HepG2 (cell line): ENCODE measurements at regions not wholly inside any gene's neighbourhood (a gene's known extent, or its start where the extent isn't known, plus 50 kb on each side); places are given as distances from the start of the nearest gene placed in this dataset.

Experiments
- ATAC-seq: fragments of 200-7000 bp; cut with Tn5 transposase; 3 replicates; pipeline ENCODE4 v1.9.1; 2020; ENCODE audit warnings: mild to moderate bottlenecking, moderate library complexity
- BruUV-seq: library from RNA; stranded (reverse); fragments of 400-500 nt; replicated peaks from 2 replicates; lab custom pipeline; 2021; lab: Mats Ljungman, UMichigan
- CTCF ChIA-PET: fragments of 300-600 bp; formaldehyde crosslinking; extraction: SDS; loops from one replicate; lab custom pipeline; 2021; ENCODE audit warnings: low total read pairs, inconsistent platforms, low intra/inter-chr PET ratio; lab: Yijun Ruan, JAX
- POLR2A ChIA-PET: fragments of 350-600 bp; sonication (Branson Sonifier 250); formaldehyde crosslinking; loops from one replicate; lab custom pipeline; 2020; ENCODE audit warnings: antibody characterized with exemption, inconsistent platforms; lab: Yijun Ruan, JAX
- DNase-seq: peaks from one replicate; pipeline ENCODE4 v3.0.0-alpha.2; 2015; ENCODE audit warnings: low spot score
- FAIRE-seq: peaks from 3 replicates; lab custom pipeline; 2011; peaks lifted over from hg19 to GRCh38; lab: Jason Lieb, UNC
- H2AFZ ChIP-seq: one replicate; pipeline ENCODE4 v1.6.1; 2011; ENCODE audit warnings: low read length, inconsistent platforms
- H3K27ac ChIP-seq: fragments of 300-600 bp; 3 replicates; pipeline ENCODE4 v1.8.0; 2011; ENCODE audit warnings: mixed run types, mild to moderate bottlenecking, mixed read lengths, low read length, inconsistent platforms; ENCODE audit not compliant: insufficient read depth; ENCODE audit errors: extremely low read length
- H3K27me3 ChIP-seq, 2 experiments: fragments of 200-600 bp in 1 of 2; 2 replicates in 1 of 2; 3 replicates in 1 of 2; pipeline versions ENCODE4 v1.6.0 to v1.8.0; 2011; ENCODE audit warnings: low read length in 2 of 2, mild to moderate bottlenecking in 2 of 2, moderate library complexity in 2 of 2, inconsistent platforms in 1 of 2; ENCODE audit not compliant: insufficient read depth in 2 of 2, control insufficient read depth in 1 of 2
- H3K36me3 ChIP-seq, 2 experiments: fragments of 200-600 bp in 1 of 2; replicated peaks in 1 of 2; 2 replicates in 1 of 2; 3 replicates in 1 of 2; pipeline versions ENCODE4 v1.5.1 to v1.8.0; 2011; ENCODE audit warnings: low read length in 2 of 2, inconsistent platforms in 1 of 2; ENCODE audit not compliant: insufficient read depth in 2 of 2, control insufficient read depth in 1 of 2
- H3K4me1 ChIP-seq: 2 replicates; pipeline ENCODE4 v1.5.1; 2012; ENCODE audit warnings: low read length, inconsistent platforms; ENCODE audit not compliant: insufficient read depth
- H3K4me2 ChIP-seq: 2 replicates; pipeline ENCODE4 v1.6.0; 2011; ENCODE audit warnings: low read depth, low read length, inconsistent platforms
- H3K4me3 ChIP-seq, 3 experiments: fragments of 200-600 bp in 1 of 3; sonication (generic), shearing (Covaris generic) in 1 of 3; replicated peaks in 1 of 3; 2 replicates each; pipeline ENCODE4 v1.5.1; 2011 to 2016; ENCODE audit warnings: low read length in 3 of 3, inconsistent platforms in 2 of 3, low read depth in 2 of 3, mild to moderate bottlenecking in 2 of 3, control low read depth in 1 of 3, mixed read lengths in 1 of 3; ENCODE audit not compliant: insufficient read depth in 1 of 3
- H3K79me2 ChIP-seq: one replicate; pipeline ENCODE4 v1.6.1; 2011; ENCODE audit warnings: low read length, inconsistent platforms; ENCODE audit not compliant: insufficient read depth
- H3K9ac ChIP-seq: 2 replicates; pipeline ENCODE4 v1.6.0; 2011; ENCODE audit warnings: mild to moderate bottlenecking, low read depth, low read length, inconsistent platforms; ENCODE audit not compliant: insufficient read depth
- H3K9me3 ChIP-seq: 2 replicates; pipeline ENCODE4 v1.5.1; 2012; ENCODE audit warnings: mild to moderate bottlenecking, low read length
- H4K20me1 ChIP-seq: 2 replicates; pipeline ENCODE4 v1.6.0; 2011; ENCODE audit warnings: inconsistent platforms, mild to moderate bottlenecking, low read length, moderate library complexity; ENCODE audit not compliant: insufficient read depth
- ATF7 ChIP-seq, 2 experiments: fragments of 450-650 bp in 1 of 2; sonication (generic) in 1 of 2; formaldehyde crosslinking in 1 of 2; IDR thresholded peaks; 2 replicates each; pipeline versions ENCODE4 v1.4.0 to v1.6.1; 2016 to 2020; ENCODE audit warnings: antibody characterized with exemption in 1 of 2, mild to moderate bottlenecking in 1 of 2, missing genetic modification reagents in 1 of 2
- ATRX ChIP-seq: sonication (generic); formaldehyde crosslinking; IDR thresholded peaks from 2 replicates; pipeline ENCODE4 v1.4.0; 2020; ENCODE audit warnings: missing genetic modification reagents, borderline replicate concordance
- CBX5 ChIP-seq: sonication (generic); formaldehyde crosslinking; IDR thresholded peaks from 2 replicates; pipeline ENCODE4 v1.4.0; 2020; ENCODE audit warnings: missing genetic modification reagents, borderline replicate concordance
- CREB1 ChIP-seq, 2 experiments: fragments of 450-650 bp in 1 of 2; IDR thresholded peaks; 2 replicates each; pipeline ENCODE4 v1.6.1; 2016 to 2017; ENCODE audit warnings: control low read depth in 1 of 2, mild to moderate bottlenecking in 1 of 2, missing compliant biosample characterization in 1 of 2, missing genetic modification characterization in 1 of 2
- EED ChIP-seq: sonication (generic); formaldehyde crosslinking; IDR thresholded peaks from 2 replicates; pipeline ENCODE4 v1.5.0; 2020; ENCODE audit warnings: mild to moderate bottlenecking, missing genetic modification reagents
- FOXM1 ChIP-seq: sonication (generic); formaldehyde crosslinking; IDR thresholded peaks from 2 replicates; pipeline ENCODE4 v1.5.0; 2020; ENCODE audit warnings: missing genetic modification reagents
- GTF2F1 ChIP-seq: fragments of 150-350 bp; IDR thresholded peaks from 2 replicates; pipeline ENCODE4 v1.6.1; 2014; ENCODE audit warnings: low read length
- GTF3A ChIP-seq: sonication (generic); formaldehyde crosslinking; conservative IDR thresholded peaks from 2 replicates; pipeline ENCODE4 v1.4.0; 2020; ENCODE audit warnings: mild to moderate bottlenecking, missing genetic modification reagents
- HCFC1 ChIP-seq: fragments of 150-350 bp; IDR thresholded peaks from 2 replicates; pipeline ENCODE4 v1.6.1; 2014; ENCODE audit warnings: low read depth, low read length
- MBD4 ChIP-seq: IDR thresholded peaks from 2 replicates; pipeline ENCODE4 v1.6.1; 2012; ENCODE audit warnings: low read length, inconsistent platforms, borderline replicate concordance
- MTF2 ChIP-seq: sonication (generic); formaldehyde crosslinking; IDR thresholded peaks from 2 replicates; pipeline ENCODE4 v1.5.0; 2020; ENCODE audit warnings: missing genetic modification reagents, borderline replicate concordance
- RAD21 ChIP-seq: fragments of 450-650 bp; formaldehyde crosslinking; IDR thresholded peaks from 2 replicates; pipeline ENCODE4 v1.5.0; 2020; ENCODE audit warnings: mild to moderate bottlenecking
- RFX3 ChIP-seq: IDR thresholded peaks from 2 replicates; pipeline ENCODE4 v1.6.1; 2016; ENCODE audit warnings: missing biosample characterization, missing genetic modification reagents
- SSRP1 ChIP-seq: IDR thresholded peaks from 2 replicates; pipeline ENCODE4 v1.6.1; 2016; ENCODE audit warnings: control low read depth
- ZFX ChIP-seq: sonication (generic); formaldehyde crosslinking; IDR thresholded peaks from 2 replicates; pipeline ENCODE4 v1.4.0; 2020; ENCODE audit warnings: mild to moderate bottlenecking, low read depth, missing genetic modification reagents, moderate library complexity
- ZNF496 ChIP-seq: sonication (generic); formaldehyde crosslinking; IDR thresholded peaks from 2 replicates; pipeline ENCODE4 v1.8.1; 2023; ENCODE audit warnings: mild to moderate bottlenecking, moderate library complexity, missing genetic modification reagents; ENCODE audit not compliant: insufficient replicate concordance
- ZNF614 ChIP-seq: IDR thresholded peaks from 2 replicates; pipeline ENCODE4 v1.6.1; 2018; ENCODE audit warnings: missing biosample characterization, missing genetic modification reagents, inconsistent platforms, borderline replicate concordance
- ZNF672 ChIP-seq: sonication (generic); formaldehyde crosslinking; IDR thresholded peaks from 2 replicates; pipeline ENCODE4 v1.8.1; 2022; ENCODE audit warnings: missing genetic modification reagents
- WGBS: methylation state at CpG from one replicate; pipeline ENCODE4 v1.1.6; 2017; ENCODE audit warnings: low lambda C conversion rate; 5-methylcytosine and 5-hydroxymethylcytosine counted together
- in situ Hi-C: cut with HindIII; loops from 2 replicates; pipeline ENCODE4 v1.10.0; 2017; ENCODE audit warnings: low pct_unique_long_range_greater_than_20kb; ENCODE audit not compliant: extremely low pct_ligation_motif_present
- intact Hi-C: fragments of 100-400 bp; cut with micrococcal nuclease; formaldehyde crosslinking; loops from one replicate; pipeline ENCODE4 v1.10.0; 2022; ENCODE audit not compliant: unreplicated experiment
- TF ChIP-seq, protein P1 (sequence below): IDR thresholded peaks from 2 replicates; pipeline ENCODE4 v1.6.1; 2018; ENCODE audit warnings: missing genetic modification reagents
- TF ChIP-seq, protein P2 (sequence below): sonication (generic); formaldehyde crosslinking; IDR thresholded peaks from 2 replicates; pipeline ENCODE4 v1.9.0; 2022; ENCODE audit warnings: missing genetic modification reagents, mild to moderate bottlenecking, borderline replicate concordance
- TF ChIP-seq, protein P3 (sequence below): sonication (generic); formaldehyde crosslinking; IDR thresholded peaks from 2 replicates; pipeline ENCODE4 v1.5.0; 2020; ENCODE audit warnings: missing genetic modification reagents
- TF ChIP-seq, protein P4 (sequence below): sonication (generic); formaldehyde crosslinking; IDR thresholded peaks from 2 replicates; pipeline ENCODE4 v1.4.0; 2020; ENCODE audit warnings: mild to moderate bottlenecking, missing genetic modification reagents

DNA sequence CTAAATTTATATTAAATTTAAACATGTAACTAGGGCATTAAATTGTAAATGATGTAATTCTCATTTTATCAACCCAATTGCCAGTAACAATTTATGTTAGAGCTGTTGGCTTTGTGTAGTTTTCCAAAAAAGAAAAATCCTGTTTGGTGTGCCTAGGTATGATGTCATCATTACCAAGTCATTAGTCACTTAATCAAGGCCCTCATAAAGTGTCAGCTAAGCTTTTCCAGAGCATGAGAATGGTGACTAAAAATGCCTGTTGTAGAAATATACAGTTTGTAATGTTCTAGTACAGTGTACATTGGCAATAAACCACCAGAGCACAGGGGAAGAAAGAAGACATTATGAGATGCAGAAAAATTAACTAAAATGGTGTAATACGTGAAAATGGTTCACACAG is 593.8 kb upstream of the ANKRD30A start:
- POLR2A ChIA-PET: no interaction called here
- WGBS: 3% methylated on average over 1 of the region's 1 CpG
- BruUV-seq: no TSS peak

DNA sequence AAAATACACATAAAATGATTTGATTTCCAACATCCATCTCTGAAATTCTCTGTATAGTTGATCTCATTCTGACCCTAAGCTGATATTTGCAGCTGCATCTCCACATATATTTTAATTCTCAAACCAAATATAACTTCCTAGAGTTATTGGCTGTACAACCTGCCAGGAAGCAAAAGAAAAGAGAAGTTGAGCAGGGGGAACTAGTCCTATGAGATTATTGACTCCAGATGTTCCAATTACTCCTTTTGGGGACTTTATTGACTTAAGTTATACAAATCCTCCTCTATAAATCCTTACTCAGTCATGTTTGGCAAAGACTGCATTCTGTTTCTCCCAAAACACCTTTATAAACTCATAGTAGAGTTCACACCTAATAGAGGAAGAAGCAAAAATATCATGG is 599.4 kb upstream of the ANKRD30A start:
- DNase-seq (no peak), FAIRE-seq (no peak), ATAC-seq (no peak)
- H3K4me2 ChIP-seq: no peak overlapping the region
- ChIA-PET POLR2A (no interaction called here), CTCF (no interaction called here)
- no peak overlapping the region for H3K27ac ChIP-seq
- in situ Hi-C loops: no loop called here
- H3K4me1 ChIP-seq: no peaks in the 10 kb centered on the region
- BruUV-seq: no TSS peak
- H3K9ac ChIP-seq: no peak overlapping the region
- no peaks in the 10 kb centered on the region for H3K36me3 ChIP-seq
- peaks cover 7% of the 10 kb centered on the region; the same call in 1 of the 2 replicates for H3K9me3 ChIP-seq
- no peak overlapping the region for H3K4me3 ChIP-seq
- no peaks in the 10 kb centered on the region for H4K20me1 ChIP-seq
- intact Hi-C loops: no loop called here
- no peaks in the 10 kb centered on the region for H3K79me2 ChIP-seq
- no peaks in the 10 kb centered on the region for H3K27me3 ChIP-seq
- no peak overlapping the region for H2AFZ ChIP-seq
- TF ChIP-seq RAD21 (CRISPR knock-in tag) (no peak), EED (CRISPR knock-in tag) (no peak), MTF2 (CRISPR knock-in tag) (no peak), ATRX (CRISPR knock-in tag) (no peak), GTF2F1 (no peak), ZNF614 (CRISPR knock-in tag) (no peak), GTF3A (CRISPR knock-in tag) (no peak), SSRP1 (CRISPR knock-in tag) (no peak)
- TF ChIP-seq, protein P1, sequence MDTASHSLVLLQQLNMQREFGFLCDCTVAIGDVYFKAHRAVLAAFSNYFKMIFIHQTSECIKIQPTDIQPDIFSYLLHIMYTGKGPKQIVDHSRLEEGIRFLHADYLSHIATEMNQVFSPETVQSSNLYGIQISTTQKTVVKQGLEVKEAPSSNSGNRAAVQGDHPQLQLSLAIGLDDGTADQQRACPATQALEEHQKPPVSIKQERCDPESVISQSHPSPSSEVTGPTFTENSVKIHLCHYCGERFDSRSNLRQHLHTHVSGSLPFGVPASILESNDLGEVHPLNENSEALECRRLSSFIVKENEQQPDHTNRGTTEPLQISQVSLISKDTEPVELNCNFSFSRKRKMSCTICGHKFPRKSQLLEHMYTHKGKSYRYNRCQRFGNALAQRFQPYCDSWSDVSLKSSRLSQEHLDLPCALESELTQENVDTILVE (CRISPR knock-in tag): no peak
- TF ChIP-seq, protein P2, sequence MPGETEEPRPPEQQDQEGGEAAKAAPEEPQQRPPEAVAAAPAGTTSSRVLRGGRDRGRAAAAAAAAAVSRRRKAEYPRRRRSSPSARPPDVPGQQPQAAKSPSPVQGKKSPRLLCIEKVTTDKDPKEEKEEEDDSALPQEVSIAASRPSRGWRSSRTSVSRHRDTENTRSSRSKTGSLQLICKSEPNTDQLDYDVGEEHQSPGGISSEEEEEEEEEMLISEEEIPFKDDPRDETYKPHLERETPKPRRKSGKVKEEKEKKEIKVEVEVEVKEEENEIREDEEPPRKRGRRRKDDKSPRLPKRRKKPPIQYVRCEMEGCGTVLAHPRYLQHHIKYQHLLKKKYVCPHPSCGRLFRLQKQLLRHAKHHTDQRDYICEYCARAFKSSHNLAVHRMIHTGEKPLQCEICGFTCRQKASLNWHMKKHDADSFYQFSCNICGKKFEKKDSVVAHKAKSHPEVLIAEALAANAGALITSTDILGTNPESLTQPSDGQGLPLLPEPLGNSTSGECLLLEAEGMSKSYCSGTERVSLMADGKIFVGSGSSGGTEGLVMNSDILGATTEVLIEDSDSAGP (CRISPR knock-in tag): no peak
- TF ChIP-seq, protein P3, sequence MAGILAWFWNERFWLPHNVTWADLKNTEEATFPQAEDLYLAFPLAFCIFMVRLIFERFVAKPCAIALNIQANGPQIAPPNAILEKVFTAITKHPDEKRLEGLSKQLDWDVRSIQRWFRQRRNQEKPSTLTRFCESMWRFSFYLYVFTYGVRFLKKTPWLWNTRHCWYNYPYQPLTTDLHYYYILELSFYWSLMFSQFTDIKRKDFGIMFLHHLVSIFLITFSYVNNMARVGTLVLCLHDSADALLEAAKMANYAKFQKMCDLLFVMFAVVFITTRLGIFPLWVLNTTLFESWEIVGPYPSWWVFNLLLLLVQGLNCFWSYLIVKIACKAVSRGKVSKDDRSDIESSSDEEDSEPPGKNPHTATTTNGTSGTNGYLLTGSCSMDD (CRISPR knock-in tag): no peak

More for the DNA sequence above, 593.8 kb upstream of the ANKRD30A start:
- H3K79me2 ChIP-seq: no peaks in the 10 kb centered on the region
- H3K4me2 ChIP-seq: no peak overlapping the region
- H2AFZ ChIP-seq: no peak overlapping the region
- H3K9ac ChIP-seq: no peak overlapping the region
- no peaks in the 10 kb centered on the region for H3K4me1 ChIP-seq
- no peak for FAIRE-seq
- no peaks in the 10 kb centered on the region for H3K27me3 ChIP-seq
- no peaks in the 10 kb centered on the region for H3K36me3 ChIP-seq
- DNase-seq: no peak
- no peaks in the 10 kb centered on the region for H4K20me1 ChIP-seq
- no peak for ATAC-seq
- no peak overlapping the region for H3K4me3 ChIP-seq
- intact Hi-C loops: no loop called here
- no peak overlapping the region for H3K27ac ChIP-seq
- peaks cover 7% of the 10 kb centered on the region; the same call in 1 of the 2 replicates for H3K9me3 ChIP-seq
- TF ChIP-seq MBD4 (no peak), CREB1 (IDR thresholded peaks at IDR 0.05) (peak; percentile 51; the same call in 1 of the 2 replicates), CREB1 (CRISPR knock-in tag; IDR thresholded peaks at IDR 0.05) (no peak), ZNF496 (CRISPR knock-in tag) (no peak), HCFC1 (no peak), ZNF672 (CRISPR knock-in tag) (no peak), FOXM1 (CRISPR knock-in tag) (no peak), ZFX (CRISPR knock-in tag) (no peak), CBX5 (no peak), ATF7 (IDR thresholded peaks at IDR 0.05) (peak; percentile 91), ATF7 (CRISPR knock-in tag; IDR thresholded peaks at IDR 0.05) (no peak), RFX3 (CRISPR knock-in tag) (no peak)
- TF ChIP-seq, protein P4, sequence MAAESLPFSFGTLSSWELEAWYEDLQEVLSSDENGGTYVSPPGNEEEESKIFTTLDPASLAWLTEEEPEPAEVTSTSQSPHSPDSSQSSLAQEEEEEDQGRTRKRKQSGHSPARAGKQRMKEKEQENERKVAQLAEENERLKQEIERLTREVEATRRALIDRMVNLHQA (CRISPR knock-in tag): no peak
- TF ChIP-seq, all 625 proteins: peak for 2
- in situ Hi-C loops: no loop called here
- CTCF ChIA-PET: no interaction called here
